ENCODE measurements at regions not wholly inside any gene's neighbourhood (a gene's known extent, or its start where the extent isn't known, plus 50 kb on each side); places are given as distances from the start of the nearest gene placed in this dataset.

DNA sequence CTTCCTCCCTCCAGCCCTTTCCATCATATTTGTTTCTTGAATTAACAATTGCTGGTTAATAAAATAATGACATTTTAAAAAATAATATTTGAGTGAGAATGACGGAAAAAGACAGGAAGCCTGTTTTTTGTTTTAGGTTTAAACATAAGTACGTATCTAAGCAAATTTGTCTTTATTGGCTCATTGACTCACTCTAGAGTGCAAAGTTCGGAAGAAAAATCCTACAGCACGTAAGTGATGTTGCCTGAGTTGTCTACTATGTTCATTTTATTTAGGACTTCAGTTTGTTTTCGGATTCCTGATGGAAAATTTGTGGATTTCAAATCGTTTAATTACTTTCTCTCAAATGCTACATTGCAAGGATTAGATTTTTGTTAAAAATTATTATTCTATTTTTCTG is 1435.7 kb upstream of the ADGRB3 start:
- TF ChIP-seq, protein P1, sequence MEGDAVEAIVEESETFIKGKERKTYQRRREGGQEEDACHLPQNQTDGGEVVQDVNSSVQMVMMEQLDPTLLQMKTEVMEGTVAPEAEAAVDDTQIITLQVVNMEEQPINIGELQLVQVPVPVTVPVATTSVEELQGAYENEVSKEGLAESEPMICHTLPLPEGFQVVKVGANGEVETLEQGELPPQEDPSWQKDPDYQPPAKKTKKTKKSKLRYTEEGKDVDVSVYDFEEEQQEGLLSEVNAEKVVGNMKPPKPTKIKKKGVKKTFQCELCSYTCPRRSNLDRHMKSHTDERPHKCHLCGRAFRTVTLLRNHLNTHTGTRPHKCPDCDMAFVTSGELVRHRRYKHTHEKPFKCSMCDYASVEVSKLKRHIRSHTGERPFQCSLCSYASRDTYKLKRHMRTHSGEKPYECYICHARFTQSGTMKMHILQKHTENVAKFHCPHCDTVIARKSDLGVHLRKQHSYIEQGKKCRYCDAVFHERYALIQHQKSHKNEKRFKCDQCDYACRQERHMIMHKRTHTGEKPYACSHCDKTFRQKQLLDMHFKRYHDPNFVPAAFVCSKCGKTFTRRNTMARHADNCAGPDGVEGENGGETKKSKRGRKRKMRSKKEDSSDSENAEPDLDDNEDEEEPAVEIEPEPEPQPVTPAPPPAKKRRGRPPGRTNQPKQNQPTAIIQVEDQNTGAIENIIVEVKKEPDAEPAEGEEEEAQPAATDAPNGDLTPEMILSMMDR (IDR thresholded peaks at IDR 0.05; ENCODE audit: poor library complexity): no peak
- TF ChIP-seq EZH2phosphoT487 (IDR thresholded peaks at IDR 0.05; ENCODE audit: low read depth, severe bottlenecking, unreplicated experiment) (no peak), EZH2 (IDR thresholded peaks at IDR 0.05; ENCODE audit: borderline replicate concordance) (no peak)

All from hepatocyte (in vitro differentiated cells).